NB4 (cell line): ENCODE measurements at regions not wholly inside any gene's neighbourhood (a gene's known extent, or its start where the extent isn't known, plus 50 kb on each side); places are given as distances from the start of the nearest gene placed in this dataset.

Source experiments
- CTCF ChIP-seq: IDR thresholded peaks from one replicate; pipeline ENCODE4 v1.5.1; 2012; ENCODE audit warnings: low read depth, low read length
- POLR2A ChIP-seq: IDR thresholded peaks from 2 replicates; pipeline ENCODE4 v1.6.1; 2011; ENCODE audit warnings: mild to moderate bottlenecking; ENCODE audit not compliant: insufficient read length; ENCODE audit errors: extremely low read depth

GRCh38 chr3:182608832-182609231 is 184.5 kb upstream of the ATP11B start:
- TF ChIP-seq CTCF (no peak), POLR2A (no peak)
